HPDE6-E6E7 (cell line): ENCODE measurements at regions not wholly inside any gene's neighbourhood (a gene's known extent, or its start where the extent isn't known, plus 50 kb on each side); places are given as distances from the start of the nearest gene placed in this dataset.

Source experiments
- DNase-seq: peaks from one replicate; pipeline ENCODE4 v3.0.0; 2011; ENCODE audit warnings: missing footprints; ENCODE audit errors: extremely low spot score

- DNase-seq, result no peak
These were observed 101.4 kb downstream of the TOMM20 start for GRCh38 chr1:235027076-235027861.

- DNase-seq, result no peak
These were observed 103.1 kb downstream of the TOMM20 start for GRCh38 chr1:235025422-235025984.

- no peak for DNase-seq
These were observed 103.8 kb downstream of the TOMM20 start for GRCh38 chr1:235024711-235025421.

- DNase-seq, result no peak
These were observed 104.8 kb downstream of the TOMM20 start for GRCh38 chr1:235023711-235024439.

- no peak for DNase-seq
These were observed 105.5 kb downstream of the TOMM20 start for GRCh38 chr1:235022981-235023710.

GRCh38 chr1:235022341-235022980, 106.2 kb downstream of the TOMM20 start:
- DNase-seq, result no peak

GRCh38 chr1:235021815-235022214, 106.8 kb downstream of the TOMM20 start:
- DNase-seq, result no peak

- DNase-seq, result no peak
These were observed 107.3 kb downstream of the TOMM20 start for GRCh38 chr1:235021321-235021720.

GRCh38 chr1:235019961-235020360, 108.7 kb downstream of the TOMM20 start:
- no peak for DNase-seq

GRCh38 chr1:235019471-235019870, 109.2 kb downstream of the TOMM20 start:
- no peak for DNase-seq

GRCh38 chr1:235018720-235019444, 109.8 kb downstream of the TOMM20 start:
- no peak for DNase-seq

GRCh38 chr1:235018161-235018560, 110.5 kb downstream of the TOMM20 start:
- peak; percentile 79 for DNase-seq

- no peak for DNase-seq
These were observed 110.9 kb downstream of the TOMM20 start for GRCh38 chr1:235017719-235018118.

GRCh38 chr1:235017191-235017590, 111.4 kb downstream of the TOMM20 start:
- DNase-seq, result no peak

- DNase-seq, result no peak
These were observed 113.2 kb downstream of the TOMM20 start for GRCh38 chr1:235015291-235015985.

GRCh38 chr1:235014756-235015155, 113.9 kb downstream of the TOMM20 start:
- no peak for DNase-seq

- DNase-seq, result no peak
These were observed 115.1 kb downstream of the TOMM20 start for GRCh38 chr1:235013512-235013911.

- DNase-seq, result no peak
These were observed 116.0 kb downstream of the TOMM20 start for GRCh38 chr1:235012436-235013210.
